ENCODE measurements at regions not wholly inside any gene's neighbourhood (a gene's known extent, or its start where the extent isn't known, plus 50 kb on each side); places are given as distances from the start of the nearest gene placed in this dataset.

DNA sequence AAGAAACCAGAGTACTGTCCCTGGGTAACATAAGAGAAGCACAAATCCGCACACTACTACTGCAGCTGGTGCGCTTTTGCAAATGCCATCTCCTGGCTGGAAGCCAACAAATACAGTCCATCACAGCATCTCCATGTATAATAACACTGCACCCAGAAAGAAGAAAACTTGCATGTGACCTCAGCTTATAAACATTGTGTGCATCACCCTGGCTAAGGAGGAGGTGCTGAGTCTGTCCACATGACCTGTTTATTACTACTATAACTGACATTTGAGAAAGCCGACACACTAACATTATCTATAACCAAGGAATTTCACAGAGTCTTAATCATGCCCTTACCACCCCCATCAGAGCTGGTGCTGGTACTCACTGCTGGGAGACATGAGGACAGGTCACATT, 516.8 kb downstream of the CFAP47 start:
- DNase-seq, result no peak

DNA sequence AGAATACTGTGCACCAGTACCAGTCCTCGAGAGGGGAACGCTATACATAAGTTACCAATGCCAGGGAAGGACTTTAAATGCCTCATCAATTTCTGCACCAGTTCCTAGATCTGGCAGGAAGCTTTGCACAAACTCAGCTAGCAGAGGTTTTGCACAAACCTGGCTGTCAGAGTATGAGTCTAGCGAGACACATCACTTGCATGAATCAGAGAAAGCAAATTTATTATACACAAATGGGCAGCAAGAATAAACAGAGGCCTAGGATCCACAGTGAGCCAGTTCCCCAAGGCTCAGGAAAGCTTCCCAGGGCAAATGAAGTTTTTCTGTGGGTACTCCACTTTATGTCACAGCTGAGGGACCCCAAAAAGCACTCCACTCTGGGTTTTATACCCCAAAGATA, 523.5 kb downstream of the CFAP47 start:
- no peak for DNase-seq

- no peak for DNase-seq
Measured at GRCh38 chrX:36445566-36445965, 526.0 kb downstream of the CFAP47 start.

- no peak for DNase-seq
Measured at GRCh38 chrX:36462142-36462541, 542.6 kb downstream of the CFAP47 start.

DNA sequence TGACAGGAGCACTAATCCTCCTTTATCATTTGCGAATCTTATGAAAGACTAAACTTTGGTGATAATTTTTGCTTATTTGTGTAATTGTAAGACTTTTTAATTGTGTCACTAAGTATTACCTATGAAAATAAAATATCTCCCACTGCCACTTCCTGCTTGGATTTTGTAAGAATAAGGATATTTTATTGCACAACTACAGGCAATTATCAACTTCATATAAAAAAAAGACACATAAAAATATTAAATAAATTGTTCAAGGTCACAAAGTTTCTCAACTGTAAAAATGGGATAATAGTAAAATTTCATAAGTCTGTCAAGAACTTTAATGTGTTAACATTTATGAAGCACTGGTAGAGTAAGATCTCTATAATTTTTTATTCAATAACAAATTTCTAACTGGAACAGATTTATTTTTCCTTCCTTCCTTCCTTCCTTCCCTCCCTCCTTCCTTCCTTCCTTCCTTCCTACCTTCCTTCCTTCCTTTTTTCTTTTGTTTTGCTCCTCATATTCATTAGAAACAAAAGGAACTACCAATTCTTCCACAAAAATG, 527.6 kb upstream of the FAM47C start:
- no peak for DNase-seq

DNA sequence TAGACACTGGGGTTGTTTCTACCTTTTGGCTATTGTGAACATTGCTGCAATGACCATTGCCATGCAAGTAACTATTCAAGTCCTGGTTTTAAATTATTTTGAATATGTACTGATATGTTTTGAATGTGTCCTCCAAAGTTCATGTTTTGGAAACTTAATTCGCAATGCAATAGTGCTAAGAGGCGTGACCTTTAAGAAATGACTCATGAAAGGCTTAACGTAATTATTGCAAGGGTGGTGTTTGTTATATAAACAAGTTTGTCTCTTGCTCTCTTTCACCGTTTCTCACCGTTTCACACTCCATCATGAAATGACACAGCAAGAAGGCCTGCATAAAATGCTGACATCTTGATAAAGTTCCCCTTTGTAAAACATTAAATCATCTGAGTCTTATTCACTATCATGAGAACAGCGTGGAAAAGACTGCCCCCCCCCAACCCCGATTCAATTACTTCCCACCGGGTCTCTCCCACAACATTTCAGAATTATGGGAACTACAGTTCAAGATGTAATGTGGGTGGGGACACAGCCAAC, 506.9 kb upstream of the FAM47C start:
- no peak for DNase-seq

DNA sequence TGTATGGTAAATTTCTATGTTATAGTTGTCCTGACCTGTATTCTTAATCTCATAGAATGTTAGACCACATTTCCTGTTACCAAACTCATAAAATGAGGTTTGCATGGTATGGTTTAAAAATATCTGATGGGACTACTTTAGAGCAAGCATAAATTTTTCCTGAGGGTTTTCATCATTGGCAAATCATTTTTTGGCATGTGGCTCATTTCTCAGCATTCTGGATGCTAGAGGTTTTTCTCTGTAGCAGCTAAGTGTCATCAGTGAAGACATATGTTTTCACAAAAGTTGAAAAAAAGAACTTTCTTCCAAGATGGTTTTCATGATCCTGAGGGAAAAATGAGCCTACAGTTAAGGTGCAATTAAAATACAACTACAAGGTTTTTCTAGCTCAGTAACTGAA, 503.5 kb upstream of the FAM47C start:
- DNase-seq, result no peak

DNA sequence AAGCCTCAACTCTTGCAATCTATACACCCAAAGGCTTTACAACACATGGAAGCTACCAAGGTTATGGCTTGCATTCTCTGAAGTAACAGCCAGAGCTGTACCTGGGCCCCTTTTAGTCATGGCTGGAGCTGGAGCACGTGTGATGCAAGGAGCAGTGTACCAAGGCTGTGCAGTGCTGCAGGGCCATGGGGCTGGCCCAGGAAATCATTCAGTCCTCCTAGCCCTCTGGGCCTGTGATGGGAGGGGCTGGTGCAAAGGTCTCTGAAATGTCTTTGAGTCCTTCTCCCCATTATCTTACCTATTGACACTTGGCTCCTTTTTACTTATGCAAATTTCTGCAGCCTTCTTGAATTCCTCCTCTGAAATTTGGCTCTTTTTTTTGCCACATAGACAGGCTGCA, 500.1 kb upstream of the FAM47C start:
- no peak for DNase-seq

DNA sequence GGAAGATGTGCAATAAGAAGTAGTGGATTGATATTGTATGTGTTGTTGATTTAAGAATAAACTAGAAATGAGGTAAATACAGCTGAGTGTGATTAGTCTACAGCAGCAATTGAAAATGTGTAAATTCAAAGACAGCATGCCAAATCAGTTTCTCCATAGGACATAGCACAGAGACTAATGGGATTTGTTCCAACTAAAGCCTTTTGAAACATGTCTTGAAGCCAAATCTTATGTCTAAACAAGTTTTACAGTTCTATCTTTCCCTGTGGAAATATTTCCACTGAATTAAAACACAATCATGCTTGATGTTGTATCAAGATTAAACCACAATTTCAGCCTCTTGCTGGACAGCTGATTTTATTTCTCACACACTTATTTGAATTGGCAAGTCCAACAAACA, 497.4 kb upstream of the FAM47C start:
- no peak for DNase-seq

DNA sequence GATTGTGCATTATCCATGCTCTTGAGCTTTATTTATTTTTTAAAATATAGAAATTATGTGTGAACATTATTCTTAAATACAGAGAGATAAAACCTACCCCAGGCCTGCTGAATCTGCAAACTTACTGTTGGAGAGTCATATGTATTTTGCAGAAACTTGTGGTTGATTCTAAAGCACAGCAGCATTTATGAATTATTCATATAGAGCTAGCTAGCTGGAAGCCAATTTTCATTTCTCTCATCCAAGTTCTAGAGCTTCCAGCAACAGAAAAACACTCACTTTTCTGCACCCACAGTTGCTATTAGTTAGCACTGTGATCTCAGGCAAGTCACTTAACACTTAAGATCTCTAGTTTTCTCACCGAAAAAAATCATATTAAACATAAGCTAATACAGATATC, 479.5 kb upstream of the FAM47C start:
- no peak for DNase-seq

- no peak for DNase-seq
Measured at GRCh38 chrX:36534900-36535299, 473.3 kb upstream of the FAM47C start.

DNA sequence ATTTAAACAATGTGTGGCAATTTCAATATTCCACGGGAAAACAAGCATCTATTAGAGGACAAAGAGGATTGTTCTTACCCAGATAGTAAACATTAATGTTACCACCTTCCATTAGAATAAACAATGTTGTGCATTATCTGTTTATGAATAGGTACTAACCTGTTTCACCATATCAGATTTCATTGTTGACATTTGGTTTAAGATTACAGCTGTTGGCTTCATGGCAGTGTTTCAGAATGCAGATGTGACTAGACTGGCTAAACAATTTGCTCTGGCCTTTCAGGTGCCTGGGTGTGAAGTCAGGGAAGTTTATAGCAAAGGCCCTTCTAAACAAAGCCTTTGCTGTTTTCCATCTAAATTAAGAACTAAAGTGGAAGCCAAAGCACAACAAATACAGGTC, 464.7 kb upstream of the FAM47C start:
- DNase-seq, result no peak

- no peak for DNase-seq
Measured at GRCh38 chrX:36562986-36563385, 445.2 kb upstream of the FAM47C start.

GRCh38 chrX:36568946-36569345, 439.2 kb upstream of the FAM47C start:
- DNase-seq, result no peak

GRCh38 chrX:36573720-36574119, 434.4 kb upstream of the FAM47C start:
- no peak for DNase-seq

DNA sequence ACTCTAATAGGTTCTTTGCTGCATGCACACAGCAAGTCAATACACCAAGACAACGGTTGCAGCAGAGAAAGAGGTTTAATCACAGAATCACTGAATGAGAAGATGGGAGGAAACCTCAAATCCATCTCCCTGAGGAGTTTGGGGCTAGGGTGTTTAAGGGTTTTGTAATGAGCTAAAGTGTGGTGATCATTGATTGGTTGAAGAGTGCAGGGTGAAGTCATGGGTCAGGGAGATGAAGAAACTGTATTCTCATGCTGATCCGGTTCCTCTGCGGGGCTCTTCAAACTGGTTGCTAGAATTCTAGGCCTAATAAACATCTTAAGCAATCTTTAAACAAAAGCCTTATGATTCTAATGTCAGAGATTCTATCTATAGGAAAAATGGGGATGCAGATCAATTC, 432.5 kb upstream of the FAM47C start:
- no peak for DNase-seq

- DNase-seq, result no peak
Measured at GRCh38 chrX:36577006-36577405, 431.2 kb upstream of the FAM47C start.

DNA sequence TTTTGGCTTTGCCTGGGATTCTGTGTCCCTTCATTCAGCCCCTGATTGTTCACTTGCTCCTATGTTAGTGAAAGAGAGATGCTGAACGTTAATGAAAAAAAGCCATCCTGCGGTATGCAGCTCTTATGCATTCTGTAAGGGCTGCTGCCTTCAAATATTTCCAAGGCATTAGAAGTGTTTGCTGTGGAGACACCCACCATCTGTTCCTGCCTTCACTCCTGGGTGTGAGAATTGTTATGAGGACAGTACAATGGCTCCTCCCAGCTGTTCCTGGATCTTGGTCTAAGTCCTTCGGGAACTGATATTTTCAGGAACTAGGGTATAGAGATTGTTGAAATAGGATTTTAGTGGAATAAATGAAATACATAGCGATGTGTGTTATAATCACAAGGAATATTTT, 427.1 kb upstream of the FAM47C start:
- DNase-seq, result no peak

GRCh38 chrX:36583674-36584073, 424.5 kb upstream of the FAM47C start:
- no peak for DNase-seq

GRCh38 chrX:36609616-36610585, 398.3 kb upstream of the FAM47C start:
- DNase-seq, result no peak

- DNase-seq, result no peak
Measured at GRCh38 chrX:36626898-36627297, 381.3 kb upstream of the FAM47C start.

DNA sequence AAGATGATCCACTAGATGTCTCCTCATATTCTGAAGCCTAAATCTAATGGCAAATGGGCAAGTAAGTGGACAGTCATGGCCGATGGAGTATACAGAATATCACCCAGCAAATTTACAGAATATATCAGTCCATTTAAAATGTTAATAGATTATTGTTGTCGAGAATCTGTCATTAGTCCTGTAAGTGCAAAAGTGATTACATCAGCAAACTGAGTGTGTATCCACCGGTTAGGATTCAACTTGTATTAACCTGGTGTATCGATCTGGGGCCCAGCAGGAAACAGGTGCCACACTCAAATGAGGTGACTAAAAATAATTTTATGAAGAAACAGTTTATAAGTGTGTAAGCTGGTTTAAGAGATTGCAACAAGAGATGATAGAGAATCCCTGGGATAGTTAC, 367.9 kb upstream of the FAM47C start:
- DNase-seq, result no peak

GRCh38 chrX:36642052-36642451, 366.1 kb upstream of the FAM47C start:
- DNase-seq, result no peak

- no peak for DNase-seq
Measured at GRCh38 chrX:36650622-36651021, 357.5 kb upstream of the FAM47C start.
